ENCODE measurements at regions not wholly inside any gene's neighbourhood (a gene's known extent, or its start where the extent isn't known, plus 50 kb on each side); places are given as distances from the start of the nearest gene placed in this dataset.

GRCh38 chr7:81510122-81510521 is 259.7 kb downstream of the HGF start:
- H3K4me3 ChIP-seq (ENCODE audit: low read depth, low read length) = no peak overlapping the region
- TF ChIP-seq, protein P1, sequence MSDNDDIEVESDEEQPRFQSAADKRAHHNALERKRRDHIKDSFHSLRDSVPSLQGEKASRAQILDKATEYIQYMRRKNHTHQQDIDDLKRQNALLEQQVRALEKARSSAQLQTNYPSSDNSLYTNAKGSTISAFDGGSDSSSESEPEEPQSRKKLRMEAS (IDR thresholded peaks at IDR 0.05; ENCODE audit: low read depth, low read length) = no peak
- TF ChIP-seq POLR2A (IDR thresholded peaks at IDR 0.05; ENCODE audit: extremely low read depth, insufficient read length) = no peak
- no peak for TF ChIP-seq CTCF (IDR thresholded peaks at IDR 0.05; ENCODE audit: low read depth, low read length)
- TF ChIP-seq MYC (IDR thresholded peaks at IDR 0.05; ENCODE audit: low read depth, low read length) = no peak
- DNase-seq (ENCODE audit: low read depth) = no peak

DNA sequence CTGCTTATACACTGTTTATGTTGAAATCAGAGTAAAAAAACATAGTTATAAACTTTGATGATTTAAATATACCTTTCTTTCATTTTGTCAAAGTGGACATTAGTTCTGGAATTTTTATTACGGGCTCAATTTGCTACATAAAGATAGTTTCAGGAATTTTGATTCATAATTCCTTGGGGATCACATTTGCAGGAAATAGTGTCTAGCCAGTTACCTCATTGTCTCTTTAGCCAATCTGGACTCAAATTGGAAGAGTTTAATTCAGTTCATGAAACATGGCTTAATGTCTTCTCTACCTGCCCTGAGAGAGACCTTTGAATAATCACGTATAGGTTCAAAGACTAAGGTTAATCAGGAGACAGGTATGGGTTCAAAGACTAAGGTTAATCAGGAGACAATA is 262.6 kb downstream of the HGF start:
- DNase-seq (ENCODE audit: low read depth) = no peak
- no peak overlapping the region for H3K4me3 ChIP-seq (ENCODE audit: low read depth, low read length)
- no peak for TF ChIP-seq CTCF (IDR thresholded peaks at IDR 0.05; ENCODE audit: low read depth, low read length)
- TF ChIP-seq, protein P1 (IDR thresholded peaks at IDR 0.05; ENCODE audit: low read depth, low read length) = no peak
- no peak for TF ChIP-seq POLR2A (IDR thresholded peaks at IDR 0.05; ENCODE audit: extremely low read depth, insufficient read length)
- no peak for TF ChIP-seq MYC (IDR thresholded peaks at IDR 0.05; ENCODE audit: low read depth, low read length)

GRCh38 chr7:81506609-81507008 is 263.2 kb downstream of the HGF start:
- H3K4me3 ChIP-seq (ENCODE audit: low read depth, low read length) = no peak overlapping the region
- DNase-seq (ENCODE audit: low read depth) = no peak
- no peak for TF ChIP-seq CTCF (IDR thresholded peaks at IDR 0.05; ENCODE audit: low read depth, low read length)
- no peak for TF ChIP-seq POLR2A (IDR thresholded peaks at IDR 0.05; ENCODE audit: extremely low read depth, insufficient read length)
- TF ChIP-seq, protein P1 (IDR thresholded peaks at IDR 0.05; ENCODE audit: low read depth, low read length) = no peak
- no peak for TF ChIP-seq MYC (IDR thresholded peaks at IDR 0.05; ENCODE audit: low read depth, low read length)

DNA sequence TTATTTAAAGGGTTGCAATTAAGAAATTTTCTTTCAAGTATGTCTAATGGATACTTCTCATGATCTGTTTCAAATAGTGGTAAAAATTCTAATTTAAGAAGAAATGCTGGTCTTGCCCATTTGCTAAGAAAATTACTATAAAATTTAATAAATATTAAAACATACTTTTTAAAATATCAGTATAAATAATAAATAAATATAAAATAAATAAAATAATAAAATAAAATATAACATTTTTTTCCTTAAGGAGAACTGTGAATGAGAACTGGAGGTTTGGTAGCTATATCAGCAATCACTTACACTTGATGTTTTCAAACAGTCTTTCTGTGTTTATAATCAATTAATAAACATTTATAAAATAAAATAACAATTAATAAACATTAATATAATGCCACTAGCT is 266.1 kb downstream of the HGF start:
- TF ChIP-seq CTCF (IDR thresholded peaks at IDR 0.05; ENCODE audit: low read depth, low read length) = no peak
- no peak for TF ChIP-seq MYC (IDR thresholded peaks at IDR 0.05; ENCODE audit: low read depth, low read length)
- TF ChIP-seq POLR2A (IDR thresholded peaks at IDR 0.05; ENCODE audit: extremely low read depth, insufficient read length) = no peak
- TF ChIP-seq, protein P1 (IDR thresholded peaks at IDR 0.05; ENCODE audit: low read depth, low read length) = no peak
- no peak for DNase-seq (ENCODE audit: low read depth)
- no peak overlapping the region for H3K4me3 ChIP-seq (ENCODE audit: low read depth, low read length)

DNA sequence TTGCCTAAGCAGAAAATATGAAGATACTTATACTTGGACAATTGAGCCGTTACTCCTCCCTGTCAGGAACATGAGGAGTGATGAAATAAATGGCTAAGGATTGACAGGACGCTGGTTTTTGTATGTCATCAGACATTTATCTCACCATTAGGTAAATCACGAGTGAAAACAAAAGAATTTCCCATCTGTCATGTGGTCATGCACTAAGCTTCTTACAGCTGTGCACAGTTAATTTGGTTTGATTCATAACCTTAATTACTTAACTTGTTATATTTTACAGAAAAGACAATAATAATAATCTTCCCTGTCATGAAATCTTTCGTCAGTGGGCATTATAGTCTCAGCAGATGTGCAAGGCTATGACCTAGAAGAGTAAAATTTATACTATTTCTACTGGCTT is 266.5 kb downstream of the HGF start:
- TF ChIP-seq, protein P1 (IDR thresholded peaks at IDR 0.05; ENCODE audit: low read depth, low read length) = no peak
- no peak for TF ChIP-seq POLR2A (IDR thresholded peaks at IDR 0.05; ENCODE audit: extremely low read depth, insufficient read length)
- TF ChIP-seq CTCF (IDR thresholded peaks at IDR 0.05; ENCODE audit: low read depth, low read length) = no peak
- no peak for TF ChIP-seq MYC (IDR thresholded peaks at IDR 0.05; ENCODE audit: low read depth, low read length)
- DNase-seq (ENCODE audit: low read depth) = no peak
- no peak overlapping the region for H3K4me3 ChIP-seq (ENCODE audit: low read depth, low read length)

DNA sequence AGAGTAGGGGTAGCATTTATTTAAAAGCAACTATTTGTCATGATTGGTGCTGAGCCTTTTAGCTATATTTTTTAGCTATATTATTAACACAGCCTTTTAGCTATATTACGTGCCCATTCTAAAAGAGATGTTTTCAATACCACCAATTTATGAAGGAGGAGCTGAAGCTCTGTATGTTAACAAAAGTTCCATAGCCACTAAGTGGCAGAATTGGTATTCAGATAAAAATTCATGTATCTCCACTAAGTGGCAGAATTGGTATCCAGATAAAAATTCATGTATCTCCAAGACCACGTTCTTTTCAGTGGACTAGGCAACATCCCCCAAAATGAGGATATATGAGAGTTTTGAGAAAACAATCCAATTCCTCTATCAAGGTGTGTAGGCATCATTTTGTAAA is 268.6 kb downstream of the HGF start:
- TF ChIP-seq MYC (IDR thresholded peaks at IDR 0.05; ENCODE audit: low read depth, low read length) (no peak), CTCF (IDR thresholded peaks at IDR 0.05; ENCODE audit: low read depth, low read length) (peak; percentile 4)
- no peak overlapping the region for H3K4me3 ChIP-seq (ENCODE audit: low read depth, low read length)
- DNase-seq (ENCODE audit: low read depth) = peak; percentile 64
